ENCODE measurements at regions not wholly inside any gene's neighbourhood (a gene's known extent, or its start where the extent isn't known, plus 50 kb on each side); places are given as distances from the start of the nearest gene placed in this dataset.

DNA sequence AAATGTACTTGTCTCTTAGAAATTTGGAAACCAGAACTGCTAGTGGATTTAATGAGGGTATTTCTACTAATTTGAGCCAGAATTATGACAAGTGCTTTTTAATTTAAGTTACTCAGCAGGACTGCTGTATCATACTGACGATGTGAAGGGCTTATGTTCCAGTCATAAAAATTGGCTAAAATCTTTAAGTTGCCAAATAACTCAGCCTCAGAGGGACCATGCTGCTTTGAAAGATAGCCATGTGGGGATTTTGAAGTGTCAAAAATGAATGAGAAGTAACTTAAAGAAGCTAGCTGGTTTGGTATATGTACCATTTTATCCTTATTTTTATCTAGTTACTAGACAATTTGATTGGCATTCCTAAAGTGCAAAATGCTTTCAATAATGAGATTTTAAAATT is 545.0 kb downstream of the DIPK2A start:
- 55 to 71% methylated on average over 1 of the region's 1 CpG for WGBS, 2 donors

DNA sequence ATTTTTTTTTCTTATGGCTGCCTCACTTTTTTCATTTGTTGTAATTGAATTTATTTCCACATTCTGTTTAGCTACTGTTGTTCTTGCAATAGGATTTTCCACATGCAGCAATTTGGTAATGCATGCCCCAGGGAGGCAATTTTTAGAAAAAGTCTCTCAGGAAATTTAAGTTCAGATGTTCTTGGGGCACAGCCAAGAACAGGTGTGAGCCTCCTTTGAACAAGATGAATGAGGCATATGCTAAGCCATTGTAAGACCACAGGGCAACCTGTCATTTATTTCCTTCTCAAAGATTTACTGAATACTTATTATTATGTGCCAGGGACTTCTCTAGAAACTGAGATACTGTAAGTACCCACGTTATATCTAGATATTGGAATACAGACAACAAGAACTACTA is 549.5 kb downstream of the DIPK2A start:
- Histone ChIP-seq H3K27ac (no peak overlapping the region), H3K36me3 (no peaks in the 10 kb centered on the region), H3K4me1 (no peaks in the 10 kb centered on the region), H3K9me3 (no peaks in the 10 kb centered on the region), H3K27me3 (no peaks in the 10 kb centered on the region), H3K4me3 (no peak overlapping the region)
- no peak for TF ChIP-seq POLR2A (IDR thresholded peaks at IDR 0.05)
- TF ChIP-seq POLR2AphosphoS5 (IDR thresholded peaks at IDR 0.05): no peak
- no peak for TF ChIP-seq CTCF (IDR thresholded peaks at IDR 0.05)
- TF ChIP-seq EP300 (IDR thresholded peaks at IDR 0.05): no peak
- no peak for DNase-seq
- WGBS, 2 donors: 47 to 51% methylated on average over 1 of the region's 1 CpG
- intact Hi-C loops (cut with DNase I): no loop called here

More for the DNA sequence above, 545.0 kb downstream of the DIPK2A start:
- Histone ChIP-seq H3K36me3 (no peaks in the 10 kb centered on the region), H3K27ac (no peak overlapping the region), H3K4me1 (no peaks in the 10 kb centered on the region), H3K27me3 (no peaks in the 10 kb centered on the region), H3K4me3 (no peak overlapping the region), H3K9me3 (no peaks in the 10 kb centered on the region)
- TF ChIP-seq CTCF (IDR thresholded peaks at IDR 0.05) (no peak), POLR2AphosphoS5 (IDR thresholded peaks at IDR 0.05) (no peak), POLR2A (IDR thresholded peaks at IDR 0.05) (no peak)
- DNase-seq: no peak
- intact Hi-C loops (cut with DNase I): no loop called here

GRCh38 chr3:144522456-144522855 is 550.8 kb downstream of the DIPK2A start:
- H3K4me1 ChIP-seq: no peaks in the 10 kb centered on the region
- no peak for TF ChIP-seq CTCF (IDR thresholded peaks at IDR 0.05)
- TF ChIP-seq POLR2AphosphoS5 (IDR thresholded peaks at IDR 0.05): no peak
- no peak for TF ChIP-seq POLR2A (IDR thresholded peaks at IDR 0.05)
- TF ChIP-seq EP300 (IDR thresholded peaks at IDR 0.05): no peak
- no peak for DNase-seq
- 72 to 85% methylated on average over 3 of the region's 3 CpGs for WGBS, 2 donors
- H3K9me3 ChIP-seq: no peaks in the 10 kb centered on the region
- H3K27me3 ChIP-seq: no peaks in the 10 kb centered on the region
- H3K36me3 ChIP-seq: no peaks in the 10 kb centered on the region
- no peak overlapping the region for H3K4me3 ChIP-seq
- intact Hi-C loops (cut with DNase I): no loop called here
- H3K27ac ChIP-seq: no peak overlapping the region

GRCh38 chr3:144523396-144523795 is 551.8 kb downstream of the DIPK2A start:
- 72 to 85% methylated on average over 2 of the region's 2 CpGs for WGBS, 2 donors
- intact Hi-C loops (cut with DNase I): no loop called here

More at GRCh38 chr3:144523396-144523795, 551.8 kb downstream of the DIPK2A start:
- no peak for DNase-seq
- H3K4me3 ChIP-seq: no peak overlapping the region
- H3K36me3 ChIP-seq: no peaks in the 10 kb centered on the region
- no peaks in the 10 kb centered on the region for H3K4me1 ChIP-seq
- TF ChIP-seq CTCF (IDR thresholded peaks at IDR 0.05) (no peak), EP300 (IDR thresholded peaks at IDR 0.05) (no peak), POLR2AphosphoS5 (IDR thresholded peaks at IDR 0.05) (no peak), POLR2A (IDR thresholded peaks at IDR 0.05) (no peak)
- H3K9me3 ChIP-seq: no peaks in the 10 kb centered on the region
- no peaks in the 10 kb centered on the region for H3K27me3 ChIP-seq
- H3K27ac ChIP-seq: no peak overlapping the region

Data from sigmoid colon (tissue), 6 donors.